OCI-LY3 (cell line): ENCODE measurements at regions not wholly inside any gene's neighbourhood (a gene's known extent, or its start where the extent isn't known, plus 50 kb on each side); places are given as distances from the start of the nearest gene placed in this dataset.

Experiments
- H2AFZ ChIP-seq: fragments of 200-600, 300-600 bp; shearing (Covaris generic); 2 replicates; pipeline ENCODE4 v1.6.0; 2014; ENCODE audit warnings: antibody characterized with exemption, low read depth, low read length
- H3K27ac ChIP-seq: fragments of 200-600, 300-600 bp; sonication (generic); 2 replicates; pipeline ENCODE4 v1.5.1; 2014; ENCODE audit warnings: mild to moderate bottlenecking, low read length, moderate library complexity, mixed read lengths
- H3K27me3 ChIP-seq: fragments of 200-600, 300-600 bp; sonication (generic); 2 replicates; pipeline ENCODE4 v1.6.1; 2014; ENCODE audit warnings: low read depth, low read length, mixed read lengths
- H3K36me3 ChIP-seq: fragments of 200-600, 300-600 bp; sonication (generic); replicated peaks from 2 replicates; pipeline ENCODE3; 2014; ENCODE audit warnings: low read depth, low read length, mixed read lengths
- H3K4me1 ChIP-seq: fragments of 300-600, 200-600 bp; sonication (generic); 2 replicates; pipeline ENCODE4 v1.6.1; 2014; ENCODE audit warnings: low read length, mixed read lengths
- H3K4me2 ChIP-seq: fragments of 200-600, 300-600 bp; sonication (generic); 2 replicates; pipeline ENCODE4 v1.6.1; 2014; ENCODE audit warnings: low read length, mixed read lengths
- H3K4me3 ChIP-seq: fragments of 300-600, 200-600 bp; sonication (generic); 2 replicates; pipeline ENCODE4 v1.5.1; 2014; ENCODE audit warnings: antibody characterized with exemption, mild to moderate bottlenecking, low read length, moderate library complexity
- H3K79me2 ChIP-seq: fragments of 300-600, 200-600 bp; shearing (Covaris generic); 2 replicates; pipeline ENCODE4 v1.6.1; 2014; ENCODE audit warnings: mild to moderate bottlenecking, low read length, mixed read lengths
- H3K9ac ChIP-seq: fragments of 300-600, 200-600 bp; shearing (Covaris generic); 2 replicates; pipeline ENCODE4 v1.6.0; 2014; ENCODE audit warnings: mild to moderate bottlenecking, low read length, moderate library complexity
- H3K9me3 ChIP-seq: fragments of 200-600, 300-600 bp; shearing (Covaris generic); 2 replicates; pipeline ENCODE4 v1.6.1; 2014; ENCODE audit warnings: low read length, mixed read lengths; ENCODE audit not compliant: insufficient read depth
- H4K20me1 ChIP-seq: fragments of 200-600, 300-600 bp; sonication (generic); 2 replicates; pipeline ENCODE4 v1.6.1; 2016; ENCODE audit warnings: low read length, mixed read lengths; ENCODE audit not compliant: insufficient read depth
- EZH2phosphoT487 ChIP-seq: fragments of 200-600 bp; shearing (Covaris generic); IDR thresholded peaks from 2 replicates; pipeline ENCODE4 v1.6.1; 2018; ENCODE audit warnings: antibody characterized with exemption, mixed run types, low read depth
- TF ChIP-seq, protein P1 (sequence below): fragments of 200-600, 300-600 bp; sonication (generic); IDR thresholded peaks from 2 replicates; pipeline ENCODE4 v1.5.1; 2014; ENCODE audit warnings: antibody characterized with exemption, low read length, low read depth

DNA sequence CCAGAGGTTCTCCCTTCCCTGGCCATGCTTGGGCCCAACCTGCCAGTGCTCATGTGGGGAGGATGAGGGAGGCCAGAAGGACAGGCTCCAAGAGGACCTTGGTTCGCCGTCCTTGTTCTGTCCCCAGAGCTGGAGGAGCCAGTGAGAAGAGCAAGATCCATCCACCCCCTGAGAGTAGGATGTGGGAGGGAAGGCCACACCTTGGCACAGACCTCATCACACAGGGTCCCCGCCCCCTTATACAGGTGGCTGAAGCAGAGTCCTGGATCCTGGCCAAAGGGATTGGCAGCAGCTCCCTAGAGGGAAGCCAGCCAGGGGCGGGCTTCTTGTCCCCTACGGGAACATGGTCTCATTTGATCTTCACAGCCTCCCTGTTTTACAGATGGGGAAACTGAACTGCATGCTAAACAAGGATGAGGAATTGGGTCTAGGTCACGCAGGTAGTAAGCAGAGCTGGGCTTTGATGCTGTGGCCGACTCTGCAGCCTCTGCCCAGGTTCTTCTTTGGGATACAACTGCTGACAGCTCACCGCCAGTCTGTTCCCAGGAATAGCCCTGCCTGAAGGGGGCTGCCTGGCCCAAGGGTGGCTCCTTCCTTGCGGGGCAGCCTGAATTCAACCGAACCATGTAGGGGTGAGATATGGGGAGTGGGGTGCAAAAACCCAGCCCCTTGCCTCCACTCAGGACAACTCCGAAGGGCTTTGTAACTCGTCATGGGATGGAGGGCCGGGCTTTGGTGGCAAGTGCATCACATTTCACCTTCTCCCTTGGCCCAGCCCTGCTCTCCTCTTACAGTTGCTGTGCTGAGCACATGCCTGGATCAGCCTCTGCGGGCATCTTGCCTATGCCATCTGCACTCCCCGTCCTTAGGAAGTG, 62.2 kb upstream of the KDM7A start:
- Histone ChIP-seq H3K4me1 (peaks cover 9% of the 10 kb centered on the region; the same call in 1 of the 2 replicates), H3K9ac (no peak overlapping the region), H2AFZ (no peak overlapping the region), H3K9me3 (no peaks in the 10 kb centered on the region), H3K27me3 (peaks cover 85% of the 10 kb centered on the region), H3K4me2 (no peak overlapping the region), H4K20me1 (peaks cover 68% of the 10 kb centered on the region), H3K4me3 (no peak overlapping the region), H3K79me2 (no peaks in the 10 kb centered on the region), H3K36me3 (no peaks in the 10 kb centered on the region), H3K27ac (no peak overlapping the region)
- TF ChIP-seq, protein P1, sequence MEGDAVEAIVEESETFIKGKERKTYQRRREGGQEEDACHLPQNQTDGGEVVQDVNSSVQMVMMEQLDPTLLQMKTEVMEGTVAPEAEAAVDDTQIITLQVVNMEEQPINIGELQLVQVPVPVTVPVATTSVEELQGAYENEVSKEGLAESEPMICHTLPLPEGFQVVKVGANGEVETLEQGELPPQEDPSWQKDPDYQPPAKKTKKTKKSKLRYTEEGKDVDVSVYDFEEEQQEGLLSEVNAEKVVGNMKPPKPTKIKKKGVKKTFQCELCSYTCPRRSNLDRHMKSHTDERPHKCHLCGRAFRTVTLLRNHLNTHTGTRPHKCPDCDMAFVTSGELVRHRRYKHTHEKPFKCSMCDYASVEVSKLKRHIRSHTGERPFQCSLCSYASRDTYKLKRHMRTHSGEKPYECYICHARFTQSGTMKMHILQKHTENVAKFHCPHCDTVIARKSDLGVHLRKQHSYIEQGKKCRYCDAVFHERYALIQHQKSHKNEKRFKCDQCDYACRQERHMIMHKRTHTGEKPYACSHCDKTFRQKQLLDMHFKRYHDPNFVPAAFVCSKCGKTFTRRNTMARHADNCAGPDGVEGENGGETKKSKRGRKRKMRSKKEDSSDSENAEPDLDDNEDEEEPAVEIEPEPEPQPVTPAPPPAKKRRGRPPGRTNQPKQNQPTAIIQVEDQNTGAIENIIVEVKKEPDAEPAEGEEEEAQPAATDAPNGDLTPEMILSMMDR: no peak
- TF ChIP-seq EZH2phosphoT487: no peak

DNA sequence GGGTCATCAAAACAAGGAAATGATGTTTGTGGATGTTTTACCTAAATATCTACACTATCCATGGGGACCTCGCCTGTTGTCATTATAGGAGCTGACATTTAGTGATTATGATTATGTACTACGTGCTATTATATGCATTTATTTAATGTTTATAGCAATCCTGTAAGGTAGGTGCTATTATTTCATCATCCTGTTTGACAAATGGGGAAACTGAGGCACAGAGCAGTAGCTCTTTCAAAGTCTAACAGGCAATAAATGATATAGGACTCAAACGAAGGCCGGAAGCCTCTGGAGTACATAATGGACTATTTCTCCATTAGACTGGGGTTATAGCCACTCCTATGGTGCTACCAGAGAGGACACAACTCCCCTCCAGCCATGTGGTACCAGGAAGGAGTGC, 60.6 kb upstream of the KDM7A start:
- Histone ChIP-seq H3K9me3 (no peaks in the 10 kb centered on the region), H3K4me3 (no peak overlapping the region), H3K4me2 (no peak overlapping the region), H4K20me1 (peaks cover 75% of the 10 kb centered on the region), H3K9ac (no peak overlapping the region), H3K4me1 (peaks cover 16% of the 10 kb centered on the region), H3K36me3 (no peaks in the 10 kb centered on the region), H3K79me2 (no peaks in the 10 kb centered on the region), H3K27ac (no peak overlapping the region), H2AFZ (no peak overlapping the region), H3K27me3 (peaks cover 78% of the 10 kb centered on the region)
- TF ChIP-seq, protein P1: no peak
- TF ChIP-seq EZH2phosphoT487: no peak

- no peak overlapping the region for H2AFZ ChIP-seq
- TF ChIP-seq, protein P1: no peak
- TF ChIP-seq EZH2phosphoT487: no peak
- peaks cover 78% of the 10 kb centered on the region for H4K20me1 ChIP-seq
- no peaks in the 10 kb centered on the region for H3K36me3 ChIP-seq
- H3K9ac ChIP-seq: no peak overlapping the region
- H3K4me1 ChIP-seq: peaks cover 18% of the 10 kb centered on the region
- no peaks in the 10 kb centered on the region for H3K79me2 ChIP-seq
- H3K27ac ChIP-seq: no peak overlapping the region
- no peak overlapping the region for H3K4me2 ChIP-seq
- H3K27me3 ChIP-seq: peaks cover 76% of the 10 kb centered on the region
- H3K9me3 ChIP-seq: no peaks in the 10 kb centered on the region
- H3K4me3 ChIP-seq: no peak overlapping the region
These were observed 59.8 kb upstream of the KDM7A start for GRCh38 chr7:140236626-140237025.

GRCh38 chr7:140235114-140235513, 58.3 kb upstream of the KDM7A start:
- H3K9me3 ChIP-seq: no peaks in the 10 kb centered on the region
- H4K20me1 ChIP-seq: peaks cover 83% of the 10 kb centered on the region
- no peak overlapping the region for H3K9ac ChIP-seq
- H2AFZ ChIP-seq: no peak overlapping the region
- no peak overlapping the region for H3K4me2 ChIP-seq
- peaks cover 19% of the 10 kb centered on the region for H3K4me1 ChIP-seq
- H3K79me2 ChIP-seq: no peaks in the 10 kb centered on the region
- H3K4me3 ChIP-seq: no peak overlapping the region
- no peak for TF ChIP-seq EZH2phosphoT487
- TF ChIP-seq, protein P1: no peak
- H3K36me3 ChIP-seq: no peaks in the 10 kb centered on the region
- H3K27ac ChIP-seq: no peak overlapping the region
- peaks cover 75% of the 10 kb centered on the region for H3K27me3 ChIP-seq
